NCI-H2196 treated with DMSO at 0.1 percent for 48 hours (cell line): ENCODE measurements at regions not wholly inside any gene's neighbourhood (a gene's known extent, or its start where the extent isn't known, plus 50 kb on each side); places are given as distances from the start of the nearest gene placed in this dataset.
"Not testable (repeated sequence)": the region's sequence is repeated elsewhere in the genome, so short reads cannot be mapped to it uniquely, and the experiment has no call there.

Experiments used
- DNase-seq: peaks from one replicate; lab custom pipeline; 2025; ENCODE audit not compliant: unreplicated experiment; lab: John Stamatoyannopoulos, UW

DNA sequence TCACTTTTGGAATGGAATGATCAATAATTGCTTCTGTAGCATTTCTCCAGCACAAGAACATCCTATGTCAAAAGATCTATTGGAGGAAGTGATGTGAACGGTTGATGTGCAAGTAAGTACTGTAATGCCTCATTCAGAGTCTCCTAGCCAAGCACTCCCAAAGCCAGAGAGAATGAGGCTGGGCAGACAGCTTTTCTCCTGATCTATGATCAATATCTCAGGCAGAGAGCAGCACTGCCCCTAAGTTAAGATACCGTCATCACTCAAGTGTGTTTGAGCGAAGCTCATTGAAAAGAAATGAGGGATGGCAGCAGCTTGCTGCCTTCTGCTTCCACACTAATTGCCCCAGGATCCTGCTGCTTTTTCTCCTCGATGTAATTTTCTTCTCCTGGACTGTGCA is 324.1 kb upstream of the GRAMD2B start:
- DNase-seq: no peak

DNA sequence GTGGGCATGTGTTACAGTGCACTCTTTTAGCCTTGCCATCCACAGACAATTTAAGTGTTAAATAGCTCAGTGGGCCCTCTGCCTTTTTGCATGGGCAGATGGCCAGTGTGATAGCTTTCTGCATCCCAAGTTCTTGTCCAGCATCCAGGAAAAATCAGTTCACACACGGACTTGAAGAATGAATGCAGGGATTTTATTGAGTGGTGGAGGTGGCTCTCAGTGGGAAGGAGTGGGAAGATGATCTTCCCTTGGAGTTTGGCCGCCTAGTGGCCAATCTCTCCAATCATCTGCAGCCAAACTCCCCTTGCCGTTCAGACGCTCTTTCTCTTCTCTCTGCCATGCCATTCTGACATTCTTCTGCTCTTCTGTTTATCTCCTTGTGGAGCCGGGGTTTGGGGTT is 322.4 kb upstream of the GRAMD2B start:
- no peak for DNase-seq

DNA sequence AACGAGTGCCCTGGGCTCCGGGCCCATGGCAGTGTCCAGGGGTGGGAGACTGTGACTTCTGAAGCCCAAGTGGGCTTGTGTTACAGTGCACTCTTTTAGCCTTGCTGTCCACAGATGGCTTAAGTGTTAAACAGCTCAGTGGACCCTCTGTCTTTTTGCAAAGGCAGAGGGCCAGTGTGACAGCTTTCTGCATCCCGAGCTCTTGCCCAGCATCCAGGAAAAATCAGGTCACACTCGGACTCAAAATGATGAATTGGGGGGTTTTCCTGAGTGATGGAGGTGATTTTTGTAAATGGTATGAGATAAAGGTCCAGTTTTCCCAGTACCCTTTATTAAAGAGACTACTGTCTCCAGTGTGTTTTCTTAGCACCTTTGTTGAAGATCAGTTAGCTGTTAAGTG is 321.3 kb upstream of the GRAMD2B start:
- DNase-seq: no peak

DNA sequence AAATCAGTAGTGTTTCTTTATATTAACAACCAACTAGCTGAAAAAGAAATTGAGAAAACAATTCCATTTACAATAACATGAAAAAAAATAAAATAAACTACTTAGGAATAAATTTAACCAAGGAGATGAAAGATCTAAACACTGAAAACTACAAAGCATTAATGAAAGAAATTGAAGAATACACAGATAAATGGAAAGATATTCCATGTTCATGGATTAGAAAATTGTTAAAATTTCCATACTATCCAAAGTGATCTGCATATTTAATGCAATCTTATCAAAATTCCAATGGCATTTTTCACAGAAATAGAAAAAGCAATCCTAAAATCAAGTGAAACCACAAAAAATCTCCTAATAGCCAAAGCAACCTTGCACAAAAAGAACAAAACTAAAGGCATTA is 320.2 kb upstream of the GRAMD2B start:
- DNase-seq: no peak

DNA sequence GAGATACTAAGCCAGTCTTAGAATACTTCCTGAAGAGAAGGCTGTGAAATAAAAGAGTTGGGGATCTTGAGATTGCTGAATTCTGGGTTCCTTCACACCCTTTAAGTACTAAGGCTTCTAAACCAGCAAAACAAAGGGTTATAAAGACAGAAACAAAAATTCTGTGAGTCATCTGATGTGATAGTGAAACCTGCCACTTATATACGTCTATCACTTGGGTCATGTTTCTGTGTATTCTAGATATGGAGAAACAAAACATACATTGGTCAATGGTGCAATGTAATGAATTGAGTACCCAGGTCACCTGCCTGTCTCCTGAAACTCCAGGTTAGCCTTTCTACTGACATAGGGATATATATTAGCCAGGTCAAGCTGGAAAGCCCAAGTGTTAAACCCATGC is 319.3 kb upstream of the GRAMD2B start:
- no peak for DNase-seq

DNA sequence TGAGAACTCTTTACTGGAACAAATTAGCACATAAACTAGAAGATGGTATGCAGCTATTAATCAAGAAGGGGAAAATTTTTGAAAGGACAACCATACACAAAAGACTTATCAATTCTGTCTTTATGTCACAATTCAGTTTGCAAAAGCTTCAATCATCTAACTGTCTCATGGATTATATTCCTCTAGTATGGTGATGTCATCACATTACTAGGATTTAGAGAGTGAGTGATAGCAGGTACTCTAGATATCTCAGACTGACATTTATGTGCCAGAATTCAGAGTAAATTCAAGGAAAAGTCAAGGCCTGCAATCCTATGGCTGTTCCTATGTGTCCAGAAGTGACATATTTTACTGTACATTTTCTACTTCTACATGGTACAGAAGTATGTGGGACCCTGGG is 318.9 kb upstream of the GRAMD2B start:
- DNase-seq: no peak

DNA sequence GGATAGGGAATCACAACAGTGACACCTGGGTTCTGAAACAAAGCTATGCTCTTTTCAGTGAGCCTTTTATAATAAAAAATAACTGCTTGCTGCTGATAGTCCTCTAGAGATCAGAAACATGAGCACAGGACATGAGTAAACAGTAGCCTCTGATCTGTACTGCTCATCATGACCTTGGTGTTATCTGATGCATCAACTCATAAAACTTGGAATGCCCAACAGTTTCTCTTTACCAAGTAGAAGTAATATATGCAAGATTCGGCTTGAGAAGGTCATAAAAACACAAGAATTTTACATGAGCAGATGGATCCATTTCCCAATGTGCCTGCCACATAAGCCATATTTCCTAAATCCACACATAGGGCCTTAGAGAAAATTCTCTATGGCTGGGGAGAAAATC is 318.3 kb upstream of the GRAMD2B start:
- DNase-seq: peak; percentile 34

DNA sequence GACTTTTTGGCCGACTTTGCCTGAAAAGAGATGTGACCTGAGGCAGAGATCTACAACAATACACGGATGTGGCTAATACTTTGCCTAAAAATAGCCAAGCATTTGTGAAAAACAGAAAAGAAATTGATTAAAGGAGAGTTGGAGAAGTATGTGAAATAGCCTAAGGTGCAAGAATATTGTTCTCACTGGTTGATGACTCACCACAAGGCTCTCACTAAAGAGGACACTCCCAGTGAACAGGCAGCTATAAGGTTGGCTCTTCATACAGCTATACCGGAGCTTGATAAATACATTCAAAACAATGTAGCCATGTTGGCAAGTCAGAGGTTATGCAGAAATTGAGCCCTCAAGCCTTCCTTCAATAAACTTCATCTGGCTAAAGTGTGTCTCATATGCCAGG is 317.2 kb upstream of the GRAMD2B start:
- no peak for DNase-seq

DNA sequence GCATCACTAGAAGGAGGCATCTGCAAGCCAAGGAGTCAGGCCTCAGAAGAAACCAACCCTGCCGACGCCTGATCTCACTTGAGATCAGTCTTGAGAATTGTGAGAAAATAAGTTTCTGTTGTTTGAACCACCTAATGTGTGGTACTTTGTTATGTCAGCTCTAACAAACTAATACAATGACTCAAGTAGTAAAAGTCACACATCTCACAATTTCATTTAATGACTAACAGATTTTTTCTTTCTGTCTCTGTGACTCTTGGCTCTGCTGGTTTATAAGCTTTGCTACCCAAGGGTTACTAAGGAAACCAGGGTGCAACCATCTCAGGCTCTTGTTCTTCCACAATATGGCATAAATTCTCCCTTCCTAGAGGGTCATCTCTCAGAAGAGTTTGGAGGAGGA is 315.8 kb upstream of the GRAMD2B start:
- no peak for DNase-seq

DNA sequence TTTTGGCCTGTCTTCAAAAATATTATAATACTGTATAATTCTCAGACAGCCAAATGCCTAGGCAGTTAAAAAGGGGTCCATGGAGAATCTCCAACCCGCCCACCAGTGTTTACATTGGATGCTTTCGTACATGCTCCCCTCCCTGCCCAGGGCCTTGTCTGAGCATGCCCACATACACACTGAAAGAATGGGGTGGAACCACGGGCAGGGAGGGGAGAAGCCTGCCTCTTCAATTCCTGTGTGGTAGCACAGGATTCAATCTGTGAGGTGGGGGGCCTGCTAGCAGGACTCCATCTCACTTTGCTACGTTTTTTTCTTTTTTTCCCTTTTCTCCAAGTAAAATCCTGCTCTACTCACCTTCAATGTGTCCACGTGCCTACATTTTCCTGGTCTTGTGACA is 314.7 kb upstream of the GRAMD2B start:
- no peak for DNase-seq

DNA sequence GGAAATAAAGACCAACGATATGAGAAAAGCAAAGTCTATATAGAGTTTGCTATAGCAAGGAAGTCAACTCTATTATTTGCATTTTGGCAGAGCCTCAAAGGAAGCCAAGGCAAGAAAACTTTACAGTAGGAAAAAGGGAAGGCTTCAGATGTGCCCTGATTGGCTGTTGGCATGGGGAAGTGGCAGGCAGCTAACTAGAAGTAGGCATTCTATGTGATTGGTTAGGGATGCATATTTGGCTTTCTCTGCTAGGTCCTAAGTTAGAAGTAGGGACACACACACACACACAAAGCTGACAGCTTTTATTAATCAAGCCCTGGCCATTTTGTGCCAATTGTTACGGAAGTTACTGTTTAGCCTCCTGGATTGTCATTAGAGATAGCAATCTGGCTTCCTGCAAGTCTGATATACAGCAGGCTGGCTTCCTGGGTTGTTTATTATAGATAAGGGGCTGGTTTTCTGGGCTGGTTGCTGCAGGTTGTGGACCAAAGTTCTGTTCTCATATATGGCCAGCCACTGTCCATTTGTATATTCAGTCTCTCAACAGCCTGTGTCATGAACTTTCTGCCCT is 308.1 kb upstream of the GRAMD2B start:
- no peak for DNase-seq

DNA sequence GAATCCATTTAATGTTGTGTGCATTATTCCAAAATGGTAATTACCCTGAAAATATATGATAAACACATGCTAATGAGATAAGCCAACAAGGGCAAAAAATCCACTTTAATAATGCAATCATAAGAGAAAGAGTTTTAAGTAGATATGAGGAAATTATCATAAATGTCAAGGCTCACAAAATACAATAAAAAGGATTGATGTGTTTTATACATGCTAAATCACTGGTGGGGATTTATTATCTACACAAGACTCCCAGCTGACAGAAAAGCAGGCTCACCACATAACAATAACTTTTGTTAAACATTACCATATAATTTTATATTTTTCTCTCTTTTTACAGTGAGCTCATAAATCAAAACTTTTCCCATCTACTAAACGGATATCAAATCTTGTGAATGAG is 306.2 kb upstream of the GRAMD2B start:
- no peak for DNase-seq

DNA sequence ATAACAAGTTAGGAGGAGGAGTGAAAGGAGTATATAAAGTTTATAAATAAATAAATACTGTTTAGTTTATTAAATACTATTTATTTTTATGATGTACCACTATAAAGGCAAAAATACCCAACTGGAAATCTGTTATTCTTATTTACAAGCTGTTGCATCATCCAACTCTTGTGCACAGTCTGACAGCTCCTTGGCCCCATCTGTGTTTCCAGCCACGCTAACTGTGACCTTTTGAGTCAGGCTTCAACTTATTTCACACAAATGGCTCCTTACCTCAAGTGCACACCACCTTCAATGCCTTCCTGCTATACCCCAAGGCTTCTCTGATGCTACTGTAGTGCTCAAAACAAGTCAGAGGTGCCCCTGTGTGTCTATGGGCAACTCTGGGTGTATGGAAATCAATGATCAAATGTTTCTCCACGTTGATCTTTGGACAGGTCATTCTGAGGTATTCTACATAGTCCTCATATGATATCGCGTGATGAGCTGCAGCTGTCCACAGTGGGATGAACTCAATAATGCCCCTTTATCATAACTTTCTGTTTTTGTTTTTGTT is 303.2 kb upstream of the GRAMD2B start:
- DNase-seq: no peak

DNA sequence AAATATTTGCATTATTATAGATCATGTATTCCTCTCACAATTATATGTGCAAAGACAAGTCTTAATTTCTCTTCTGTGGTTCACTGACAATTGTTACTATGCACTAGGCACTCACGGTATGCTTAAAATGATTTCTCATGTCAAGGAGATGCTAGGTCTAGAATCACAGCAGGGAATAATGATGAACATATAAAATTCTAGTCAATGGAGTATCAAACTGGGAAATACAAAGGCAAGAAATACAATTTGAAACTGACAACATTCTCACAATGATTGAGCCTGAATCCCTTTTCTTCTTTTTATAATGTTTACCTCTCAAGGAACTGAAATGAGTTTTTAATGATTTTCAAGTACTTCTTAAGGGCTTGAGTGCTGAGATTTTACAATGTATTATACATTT is 302.3 kb upstream of the GRAMD2B start:
- DNase-seq: no peak

DNA sequence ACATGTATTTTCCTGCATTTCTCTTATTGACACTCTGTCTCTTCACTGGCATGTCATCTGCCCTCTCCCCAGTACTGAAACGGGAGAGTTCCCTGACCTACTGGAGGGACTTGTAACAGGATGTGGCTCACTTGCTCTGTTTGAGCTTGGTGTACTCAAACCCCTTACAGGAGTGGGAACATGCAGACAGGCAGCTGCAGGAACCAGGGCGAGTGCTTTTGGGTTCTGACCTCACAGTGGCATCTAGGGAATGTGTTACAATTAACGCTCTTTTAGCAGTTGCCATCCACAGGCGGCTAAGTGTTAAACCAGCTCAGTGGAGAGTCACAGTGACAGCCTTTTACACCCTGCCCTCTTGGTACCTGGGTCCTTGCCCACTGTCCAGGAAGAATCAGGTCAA is 300.3 kb upstream of the GRAMD2B start:
- DNase-seq: no peak

DNA sequence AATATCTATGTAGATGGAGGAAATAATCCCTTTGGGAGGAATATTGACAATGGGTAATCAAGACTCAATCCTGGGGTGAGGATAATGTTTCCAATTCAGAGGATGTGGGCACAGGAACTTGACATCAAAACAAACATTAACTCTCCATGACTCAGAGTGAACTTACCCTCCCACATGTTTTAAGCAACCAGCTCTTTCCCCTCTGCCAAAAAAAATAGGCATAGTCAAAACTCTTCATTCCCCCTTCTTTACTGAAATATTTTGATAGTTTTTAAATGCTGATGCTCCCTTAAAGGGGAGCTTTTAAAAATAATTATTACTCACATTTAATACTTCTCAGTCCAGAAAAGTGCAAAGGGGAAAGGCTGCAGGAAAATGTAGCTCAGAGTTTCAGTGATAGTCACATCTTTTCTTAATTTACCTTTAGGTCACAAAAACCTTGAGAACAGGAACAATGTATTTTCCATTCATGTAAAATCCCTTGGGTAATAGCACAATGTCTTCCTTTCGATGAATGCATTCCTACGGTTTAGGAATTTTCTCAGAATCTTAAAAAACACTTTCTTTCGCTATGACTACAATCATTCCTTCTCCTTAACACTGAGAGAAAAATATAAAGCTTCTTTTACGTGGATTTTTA is 298.4 kb upstream of the GRAMD2B start:
- DNase-seq: no peak

DNA sequence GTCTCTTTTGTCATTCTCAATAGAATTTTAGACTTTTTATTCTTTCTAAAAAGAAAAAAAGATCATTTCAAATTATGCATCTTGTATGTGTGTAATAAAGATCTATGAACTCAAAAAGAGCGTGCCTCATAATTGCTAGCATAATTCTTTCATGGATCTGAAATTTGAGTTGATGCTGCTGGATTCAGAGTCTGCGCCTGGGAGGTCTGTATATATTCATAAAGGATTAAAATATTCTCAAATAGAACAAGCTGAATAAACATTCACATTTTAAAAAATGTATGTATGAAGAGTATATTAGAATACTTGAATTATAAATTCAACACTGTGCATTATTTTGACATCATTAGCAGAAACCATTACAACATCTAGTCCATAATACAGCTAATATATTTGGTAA is 297.8 kb upstream of the GRAMD2B start:
- DNase-seq: no peak

DNA sequence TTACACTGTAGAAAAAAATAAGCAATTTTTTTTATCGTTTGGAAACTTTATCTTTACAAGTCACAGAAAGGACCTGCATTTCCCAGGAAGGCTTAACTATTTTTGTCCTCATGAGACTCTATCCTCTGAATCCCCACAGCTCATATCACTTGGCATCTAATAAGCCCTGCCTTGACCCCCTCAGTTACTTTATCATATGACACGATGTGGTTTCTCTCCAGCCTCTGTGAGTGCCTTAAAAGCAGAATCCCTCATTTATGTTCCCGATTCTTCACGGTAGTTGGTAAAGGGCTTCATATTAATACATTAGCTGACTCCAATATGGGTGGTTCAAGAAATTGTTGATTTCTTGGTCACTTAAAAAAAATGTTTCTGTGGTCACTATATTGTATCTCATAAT is 296.6 kb upstream of the GRAMD2B start:
- no peak for DNase-seq

DNA sequence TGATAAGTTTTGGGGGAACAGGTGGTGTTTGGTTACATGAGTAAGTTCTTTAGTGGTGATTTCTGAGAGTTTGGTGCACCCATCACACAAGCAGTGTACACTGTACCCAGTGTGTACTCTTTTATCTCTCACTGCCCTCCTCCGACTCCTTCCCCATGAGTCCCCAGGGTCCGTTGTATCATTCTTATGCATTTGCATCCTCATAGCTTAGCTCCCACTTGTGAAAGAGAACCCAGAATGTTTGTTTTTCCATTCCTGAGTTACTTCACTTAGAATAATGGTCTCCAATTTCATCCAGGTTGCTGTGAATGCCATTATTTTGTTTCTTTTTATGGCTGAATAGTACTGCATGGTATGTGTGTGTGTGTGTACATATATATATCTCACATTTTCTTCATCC is 295.8 kb upstream of the GRAMD2B start:
- DNase-seq: not testable (repeated sequence)

DNA sequence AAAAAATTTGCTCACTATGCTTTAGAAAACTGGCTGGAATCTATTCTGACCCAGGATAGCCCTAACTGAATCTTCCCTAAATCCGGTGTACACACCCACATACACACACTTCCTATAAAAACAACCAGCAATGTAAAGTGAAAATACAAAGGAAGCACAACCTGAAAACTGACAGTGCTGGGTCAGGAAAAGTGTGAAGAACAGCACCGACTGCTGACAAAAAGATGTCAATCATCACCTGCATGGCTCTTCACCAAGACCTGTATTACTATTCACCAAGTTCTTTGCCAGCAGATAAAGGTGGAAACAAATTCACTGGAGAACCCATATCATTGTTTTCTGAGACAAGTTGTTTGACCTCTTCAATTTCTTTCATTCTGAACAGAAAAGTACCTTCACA is 293.8 kb upstream of the GRAMD2B start:
- DNase-seq: no peak

DNA sequence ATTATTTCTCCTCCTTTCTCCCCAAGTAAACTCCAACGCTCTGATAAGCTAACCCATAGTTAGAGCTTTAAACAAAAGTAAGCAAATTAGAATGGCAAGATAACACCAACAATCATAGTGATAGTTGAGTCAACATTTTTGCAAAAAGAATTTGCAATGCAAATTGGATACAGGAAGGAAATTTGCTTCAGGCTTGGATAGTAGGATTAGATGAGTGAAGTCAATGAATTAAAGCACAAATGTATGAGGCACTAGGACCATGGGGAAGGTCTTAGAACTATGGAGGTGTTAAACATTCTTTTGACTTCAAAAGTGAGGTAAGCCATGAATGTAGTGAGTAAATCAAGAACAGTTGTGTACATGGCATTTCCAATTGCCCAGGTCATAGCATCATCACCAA is 289.8 kb upstream of the GRAMD2B start:
- DNase-seq: no peak

DNA sequence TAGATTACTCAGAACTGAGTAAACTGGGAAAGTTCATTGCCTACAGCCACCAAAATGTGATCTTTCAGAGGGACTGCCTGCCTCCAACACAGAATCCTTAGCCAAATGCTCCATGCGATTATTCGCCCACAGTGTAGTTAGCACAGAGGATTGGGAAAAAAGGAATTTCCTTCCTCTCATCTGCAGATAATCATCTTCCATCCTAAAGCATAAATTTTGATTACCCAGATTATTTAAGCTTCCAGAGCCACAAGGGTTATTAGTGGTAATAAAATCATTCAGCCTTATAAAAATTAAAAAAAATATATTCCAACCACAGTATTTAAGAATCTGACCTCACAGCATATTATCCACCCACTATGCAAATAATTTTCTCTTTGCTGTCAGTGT is 285.3 kb upstream of the GRAMD2B start:
- no peak for DNase-seq

DNA sequence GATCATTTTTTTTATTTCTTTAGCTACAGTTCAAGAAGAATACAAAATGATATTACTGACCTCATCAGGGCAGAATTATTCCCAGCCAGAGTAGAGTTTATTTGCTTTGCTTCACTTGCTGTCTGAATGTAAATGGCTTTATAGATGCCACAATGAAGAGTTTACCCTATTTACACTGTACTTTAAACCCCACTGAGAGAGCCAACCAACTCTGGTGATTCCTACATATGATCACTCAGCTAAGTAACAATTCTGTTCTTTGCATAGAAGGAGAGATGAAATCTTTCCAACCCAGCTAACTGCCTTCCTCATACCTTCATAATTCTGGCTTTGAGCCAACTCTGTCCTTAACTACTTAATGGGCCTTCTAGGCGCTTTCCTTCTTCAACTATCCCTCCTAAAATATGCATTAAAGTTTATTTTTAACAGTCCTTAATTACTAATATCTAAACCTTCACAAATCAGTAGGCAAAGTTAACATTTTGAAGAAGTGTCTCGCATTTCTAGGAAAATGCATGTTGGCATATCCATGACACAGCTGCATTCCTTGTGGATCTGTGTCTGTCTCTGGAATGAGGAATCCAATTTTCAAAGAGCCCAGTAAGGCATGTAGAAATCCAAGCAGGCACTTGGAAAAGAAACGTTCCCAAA is 284.8 kb upstream of the GRAMD2B start:
- DNase-seq: peak; percentile 17
